Endothelial cell (in vitro differentiated cells): ENCODE measurements at regions not wholly inside any gene's neighbourhood (a gene's known extent, or its start where the extent isn't known, plus 50 kb on each side); places are given as distances from the start of the nearest gene placed in this dataset.
"Not testable (repeated sequence)": the region's sequence is repeated elsewhere in the genome, so short reads cannot be mapped to it uniquely, and the experiment has no call there.

Experiments
- DNase-seq: peaks from one replicate; pipeline ENCODE4 v3.0.0; 2021; ENCODE audit warnings: low spot score
- H3K27ac Mint-ChIP-seq: one replicate; pipeline ENCODE4 v1.8.0; 2021; ENCODE audit warnings: mixed read lengths, inconsistent platforms; ENCODE audit not compliant: unreplicated experiment
- H3K27me3 Mint-ChIP-seq: one replicate; pipeline ENCODE4 v1.8.0; 2021; ENCODE audit warnings: mild to moderate bottlenecking, moderate library complexity, mixed read lengths, inconsistent platforms; ENCODE audit not compliant: unreplicated experiment
- H3K36me3 Mint-ChIP-seq: one replicate; pipeline ENCODE4 v1.8.0; 2021; ENCODE audit warnings: mild to moderate bottlenecking, low read depth, mixed read lengths, inconsistent platforms; ENCODE audit not compliant: unreplicated experiment
- H3K4me1 Mint-ChIP-seq: one replicate; pipeline ENCODE4 v1.8.0; 2021; ENCODE audit warnings: mild to moderate bottlenecking, mixed read lengths, inconsistent platforms; ENCODE audit not compliant: unreplicated experiment
- H3K4me3 Mint-ChIP-seq: one replicate; pipeline ENCODE4 v1.8.0; 2021; ENCODE audit warnings: mild to moderate bottlenecking, mixed read lengths, inconsistent platforms; ENCODE audit not compliant: unreplicated experiment
- H3K9me3 Mint-ChIP-seq: one replicate; pipeline ENCODE4 v1.8.0; 2021; ENCODE audit warnings: mixed read lengths, inconsistent platforms; ENCODE audit not compliant: unreplicated experiment
- TF ChIP-seq, protein P1 (sequence below): fragments of 200-600 bp; sonication (generic); IDR thresholded peaks from one replicate; pipeline ENCODE4 v1.5.0; 2021; ENCODE audit warnings: antibody characterized with exemption; ENCODE audit not compliant: unreplicated experiment

DNA sequence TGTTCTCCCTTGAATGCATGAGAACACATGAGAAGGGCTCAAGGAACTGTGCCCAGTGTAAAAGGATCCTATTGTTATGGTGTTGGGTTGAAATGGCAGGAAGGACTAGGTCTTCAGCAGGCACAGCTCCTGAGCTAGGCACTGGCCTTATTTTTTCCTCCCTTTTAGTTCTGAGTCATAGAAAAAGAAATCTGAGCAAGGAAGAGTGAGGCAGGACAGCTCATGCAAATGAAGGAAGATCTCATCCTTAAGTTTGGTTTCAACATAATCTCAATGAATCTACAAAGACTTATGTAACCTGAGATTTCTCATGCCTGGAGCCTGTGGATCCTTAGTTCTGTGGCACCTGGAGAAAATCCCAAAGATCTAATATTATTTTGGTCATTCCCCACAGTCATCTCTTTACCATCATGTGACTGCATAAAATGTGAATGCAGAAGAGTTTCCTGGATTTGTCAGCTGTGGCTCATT is 188.6 kb upstream of the TBL1XR1 start:
- Mint-ChIP-seq H3K27ac (no peak overlapping the region), H3K27me3 (peaks cover 2% of the 10 kb centered on the region), H3K36me3 (no peaks in the 10 kb centered on the region), H3K4me3 (no peak overlapping the region), H3K4me1 (no peaks in the 10 kb centered on the region), H3K9me3 (no peaks in the 10 kb centered on the region)
- TF ChIP-seq, protein P1, sequence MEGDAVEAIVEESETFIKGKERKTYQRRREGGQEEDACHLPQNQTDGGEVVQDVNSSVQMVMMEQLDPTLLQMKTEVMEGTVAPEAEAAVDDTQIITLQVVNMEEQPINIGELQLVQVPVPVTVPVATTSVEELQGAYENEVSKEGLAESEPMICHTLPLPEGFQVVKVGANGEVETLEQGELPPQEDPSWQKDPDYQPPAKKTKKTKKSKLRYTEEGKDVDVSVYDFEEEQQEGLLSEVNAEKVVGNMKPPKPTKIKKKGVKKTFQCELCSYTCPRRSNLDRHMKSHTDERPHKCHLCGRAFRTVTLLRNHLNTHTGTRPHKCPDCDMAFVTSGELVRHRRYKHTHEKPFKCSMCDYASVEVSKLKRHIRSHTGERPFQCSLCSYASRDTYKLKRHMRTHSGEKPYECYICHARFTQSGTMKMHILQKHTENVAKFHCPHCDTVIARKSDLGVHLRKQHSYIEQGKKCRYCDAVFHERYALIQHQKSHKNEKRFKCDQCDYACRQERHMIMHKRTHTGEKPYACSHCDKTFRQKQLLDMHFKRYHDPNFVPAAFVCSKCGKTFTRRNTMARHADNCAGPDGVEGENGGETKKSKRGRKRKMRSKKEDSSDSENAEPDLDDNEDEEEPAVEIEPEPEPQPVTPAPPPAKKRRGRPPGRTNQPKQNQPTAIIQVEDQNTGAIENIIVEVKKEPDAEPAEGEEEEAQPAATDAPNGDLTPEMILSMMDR = no peak
- no peak for DNase-seq

DNA sequence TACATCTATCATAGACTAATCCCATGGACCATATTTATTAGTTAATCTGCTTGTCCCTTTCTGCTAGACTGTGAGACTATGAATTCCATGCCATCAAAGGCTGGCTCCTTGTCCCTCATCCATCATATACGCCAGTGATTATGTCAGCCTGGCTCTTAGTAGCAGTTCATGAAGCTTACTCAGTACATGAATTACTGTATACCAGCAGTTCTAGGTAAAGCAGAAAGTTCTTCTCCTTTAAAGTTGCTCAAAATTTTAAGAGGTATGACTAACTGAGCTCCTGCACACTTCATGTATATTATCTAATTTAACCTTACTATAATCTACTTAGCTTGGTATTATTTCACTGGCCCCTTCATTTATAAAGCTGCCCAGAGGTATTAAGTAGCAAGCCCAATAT is 190.9 kb upstream of the TBL1XR1 start:
- no peak overlapping the region for H3K4me3 Mint-ChIP-seq
- no peaks in the 10 kb centered on the region for H3K9me3 Mint-ChIP-seq
- H3K27me3 Mint-ChIP-seq = peaks cover 2% of the 10 kb centered on the region
- TF ChIP-seq, protein P1 = no peak
- H3K4me1 Mint-ChIP-seq = no peaks in the 10 kb centered on the region
- no peaks in the 10 kb centered on the region for H3K36me3 Mint-ChIP-seq
- DNase-seq = no peak
- H3K27ac Mint-ChIP-seq = no peak overlapping the region

DNA sequence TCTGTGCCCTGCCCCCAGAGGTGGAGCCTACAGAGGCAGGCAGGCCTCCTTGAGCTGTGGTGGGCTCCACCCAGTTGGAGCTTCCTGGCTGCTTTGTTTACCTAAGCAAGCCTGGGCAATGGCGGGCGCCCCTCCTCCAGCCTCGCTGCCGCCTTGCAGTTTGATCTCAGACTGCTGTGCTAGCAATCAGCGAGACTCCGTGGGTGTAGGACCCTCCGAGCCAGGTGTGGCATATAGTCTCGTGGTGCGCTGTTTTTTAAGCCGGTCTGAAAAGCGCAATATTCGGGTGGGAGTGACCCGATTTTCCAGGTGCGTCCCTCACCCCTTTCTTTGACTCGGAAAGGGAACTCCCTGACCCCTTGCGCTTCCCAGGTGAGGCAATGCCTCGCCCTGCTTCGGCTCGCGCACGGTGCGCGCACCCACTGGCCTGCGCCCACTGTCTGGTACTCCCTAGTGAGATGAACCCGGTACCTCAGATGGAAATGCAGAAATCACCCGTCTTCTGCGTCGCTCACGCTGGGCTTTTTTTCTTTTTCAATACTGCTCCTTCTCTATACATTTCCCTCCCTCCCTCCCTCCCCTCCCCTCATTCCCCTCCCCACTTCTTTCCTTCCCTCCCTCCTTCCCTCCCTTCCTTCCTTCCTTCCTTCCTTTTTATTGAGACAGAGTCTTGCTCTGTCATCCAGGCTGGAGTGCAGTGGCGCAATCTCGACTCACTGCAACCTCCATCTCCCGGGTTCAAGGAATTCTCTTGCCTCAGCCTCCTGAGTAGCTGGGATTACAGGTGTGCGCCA is 197.1 kb upstream of the TBL1XR1 start:
- DNase-seq, H3K4me1 Mint-ChIP-seq, H3K4me3 Mint-ChIP-seq, H3K27me3 Mint-ChIP-seq, H3K9me3 Mint-ChIP-seq, H3K27ac Mint-ChIP-seq, H3K36me3 Mint-ChIP-seq: not testable (repeated sequence)

DNA sequence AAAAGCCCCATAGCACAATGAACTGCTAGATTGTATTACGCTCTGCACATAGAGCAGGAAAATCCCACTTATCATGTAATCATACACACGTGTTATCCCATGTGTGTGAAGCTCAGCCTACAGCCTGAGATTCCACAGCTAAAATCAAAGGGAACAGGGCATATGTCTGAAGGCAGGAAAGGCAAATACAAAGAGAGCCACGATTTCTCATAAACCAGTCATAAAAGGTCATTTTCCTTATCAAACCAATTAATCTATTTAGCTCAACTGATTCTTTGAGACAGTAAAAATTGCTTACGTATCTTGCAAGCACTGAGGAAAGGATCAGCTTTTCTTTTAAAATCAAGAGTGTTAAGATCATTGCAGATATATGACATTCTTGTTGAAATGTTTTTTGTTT is 199.5 kb upstream of the TBL1XR1 start:
- no peaks in the 10 kb centered on the region for H3K36me3 Mint-ChIP-seq
- H3K4me3 Mint-ChIP-seq = no peak overlapping the region
- H3K4me1 Mint-ChIP-seq = no peaks in the 10 kb centered on the region
- DNase-seq = no peak
- no peak overlapping the region for H3K27ac Mint-ChIP-seq
- no peaks in the 10 kb centered on the region for H3K9me3 Mint-ChIP-seq
- TF ChIP-seq, protein P1 = no peak
- peaks cover 1% of the 10 kb centered on the region for H3K27me3 Mint-ChIP-seq

DNA sequence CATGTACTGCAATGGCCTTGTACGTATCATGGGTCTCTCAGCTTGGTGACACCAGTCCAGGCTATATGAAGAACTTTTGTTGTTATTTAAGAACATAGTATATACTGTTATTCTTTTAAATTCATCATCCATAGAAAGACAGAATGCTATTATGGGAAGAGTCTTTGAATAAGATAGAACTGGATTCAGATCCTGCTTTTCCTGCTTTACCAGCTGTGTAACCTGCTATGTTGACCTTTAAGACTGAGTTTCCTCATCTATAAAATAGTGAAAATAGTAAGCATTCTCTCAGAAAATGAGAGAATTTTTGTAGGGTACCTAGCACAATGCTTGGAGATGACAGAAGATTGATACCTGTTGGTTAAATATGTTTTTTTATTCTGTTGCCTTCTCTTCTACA is 204.1 kb upstream of the TBL1XR1 start:
- no peak overlapping the region for H3K4me3 Mint-ChIP-seq
- H3K27me3 Mint-ChIP-seq = peaks cover 1% of the 10 kb centered on the region
- TF ChIP-seq, protein P1 = no peak
- no peaks in the 10 kb centered on the region for H3K36me3 Mint-ChIP-seq
- H3K27ac Mint-ChIP-seq = no peak overlapping the region
- no peaks in the 10 kb centered on the region for H3K9me3 Mint-ChIP-seq
- peaks cover 6% of the 10 kb centered on the region for H3K4me1 Mint-ChIP-seq
- DNase-seq = no peak
